ENCODE measurements at regions not wholly inside any gene's neighbourhood (a gene's known extent, or its start where the extent isn't known, plus 50 kb on each side); places are given as distances from the start of the nearest gene placed in this dataset.

GRCh38 chr6:43853066-43853650 lies 83.1 kb downstream of the VEGFA start:
- WGBS, 2 donors: 71 to 83% methylated on average over 5 of the region's 5 CpGs

GRCh38 chr6:43852350-43852864 lies 82.4 kb downstream of the VEGFA start:
- Histone ChIP-seq H3K9me3 (ENCODE audit: control insufficient read depth in 4 of 4, insufficient read depth in 3 of 4, low read length in 3 of 4) (no peaks in the 10 kb centered on the region), H3K4me1 (ENCODE audit: control insufficient read depth in 5 of 5, insufficient read depth in 5 of 5, low read length in 5 of 5) (peaks cover 0 to 16% (median 4%) of the 10 kb centered on the region in 5 donors), H3K4me3 (no peak overlapping the region), H3K27me3 (ENCODE audit: control insufficient read depth in 3 of 3, insufficient read depth in 3 of 3, low read length in 2 of 3) (no peaks in the 10 kb centered on the region), H3K36me3 (ENCODE audit: control insufficient read depth in 4 of 4, insufficient read depth in 4 of 4, low read length in 4 of 4) (no peaks in the 10 kb centered on the region), H3K9ac (ENCODE audit: insufficient read depth in 1 of 2, low read length in 2 of 2) (no peak overlapping the region), H3K27ac (ENCODE audit: low read depth in 1 of 2, low read length in 1 of 2) (no peak overlapping the region)
- no peak for ATAC-seq (ENCODE audit: insufficient read depth, low FRiP score)
- no peak for TF ChIP-seq CTCF (IDR thresholded peaks at IDR 0.05; ENCODE audit: control extremely low read depth, extremely low read depth)
- DNase-seq: no peak
- 95 to 96% methylated on average over 4 of the region's 4 CpGs for WGBS, 2 donors

More at GRCh38 chr6:43853066-43853650, 83.1 kb downstream of the VEGFA start:
- Histone ChIP-seq H3K9ac (ENCODE audit: insufficient read depth in 1 of 2, low read length in 2 of 2) (no peak overlapping the region), H3K36me3 (ENCODE audit: control insufficient read depth in 4 of 4, insufficient read depth in 4 of 4, low read length in 4 of 4) (no peaks in the 10 kb centered on the region), H3K9me3 (ENCODE audit: control insufficient read depth in 4 of 4, insufficient read depth in 3 of 4, low read length in 3 of 4) (no peaks in the 10 kb centered on the region), H3K4me1 (ENCODE audit: control insufficient read depth in 5 of 5, insufficient read depth in 5 of 5, low read length in 5 of 5) (peaks cover 0 to 16% (median 4%) of the 10 kb centered on the region in 5 donors), H3K4me3 (no peak overlapping the region), H3K27ac (ENCODE audit: low read depth in 1 of 2, low read length in 1 of 2) (peak overlapping the region in 1 of 2 donors; percentile 24), H3K27me3 (ENCODE audit: control insufficient read depth in 3 of 3, insufficient read depth in 3 of 3, low read length in 2 of 3) (no peaks in the 10 kb centered on the region)
- ATAC-seq (ENCODE audit: insufficient read depth, low FRiP score) (no peak), DNase-seq (peak; percentile 36 to 67 (median 44))
- no peak for TF ChIP-seq CTCF (IDR thresholded peaks at IDR 0.05; ENCODE audit: control extremely low read depth, extremely low read depth)

GRCh38 chr6:43851204-43851865 lies 81.3 kb downstream of the VEGFA start:
- Histone ChIP-seq H3K9ac (ENCODE audit: insufficient read depth in 1 of 2, low read length in 2 of 2) (peak overlapping the region in 1 of 2 donors; percentile 9), H3K27ac (ENCODE audit: low read depth in 1 of 2, low read length in 1 of 2) (peak overlapping the region in 1 of 2 donors; percentile 38), H3K27me3 (ENCODE audit: control insufficient read depth in 3 of 3, insufficient read depth in 3 of 3, low read length in 2 of 3) (no peaks in the 10 kb centered on the region), H3K9me3 (ENCODE audit: control insufficient read depth in 4 of 4, insufficient read depth in 3 of 4, low read length in 3 of 4) (no peaks in the 10 kb centered on the region), H3K36me3 (ENCODE audit: control insufficient read depth in 4 of 4, insufficient read depth in 4 of 4, low read length in 4 of 4) (no peaks in the 10 kb centered on the region), H3K4me3 (no peak overlapping the region), H3K4me1 (ENCODE audit: control insufficient read depth in 5 of 5, insufficient read depth in 5 of 5, low read length in 5 of 5) (peaks cover 0 to 16% (median 4%) of the 10 kb centered on the region in 5 donors)
- WGBS, 2 donors: 72 to 83% methylated on average over 10 of the region's 10 CpGs
- DNase-seq: no peak
- ATAC-seq (ENCODE audit: insufficient read depth, low FRiP score): no peak
- TF ChIP-seq CTCF (IDR thresholded peaks at IDR 0.05; ENCODE audit: control extremely low read depth, extremely low read depth): no peak

Data from lung (tissue), 11 donors.